Aorta (tissue), 5 donors: ENCODE measurements at regions not wholly inside any gene's neighbourhood (a gene's known extent, or its start where the extent isn't known, plus 50 kb on each side); places are given as distances from the start of the nearest gene placed in this dataset.

Source experiments
- ATAC-seq: fragments of 200-7000 bp; cut with Tn5 transposase; one replicate; pipeline ENCODE4 v1.9.1; 2022; ENCODE audit warnings: moderate library complexity; ENCODE audit not compliant: low FRiP score
- DNase-seq, 2 donors: peaks; one replicate each; pipeline ENCODE4 v3.0.0-alpha.2; 2020
- H3K27ac ChIP-seq, 2 donors: one replicate each; pipeline ENCODE4 v1.5.1; 2013; ENCODE audit warnings: low read length in 2 of 2, mild to moderate bottlenecking in 2 of 2, moderate library complexity in 2 of 2, control low read depth in 1 of 2, inconsistent platforms in 1 of 2, low read depth in 1 of 2
- H3K27me3 ChIP-seq, 2 donors: one replicate each; pipeline ENCODE4 v1.6.1; 2013; ENCODE audit warnings: control low read depth in 1 of 2, low read length in 1 of 2, mild to moderate bottlenecking in 1 of 2, moderate library complexity in 1 of 2; ENCODE audit not compliant: insufficient read depth in 2 of 2, control insufficient read depth in 1 of 2
- H3K36me3 ChIP-seq, 2 donors: one replicate each; pipeline ENCODE4 v1.6.1; 2013; ENCODE audit warnings: control low read depth in 1 of 2, low read length in 1 of 2, mild to moderate bottlenecking in 1 of 2; ENCODE audit not compliant: insufficient read depth in 2 of 2, control insufficient read depth in 1 of 2
- H3K4me1 ChIP-seq, 2 donors: one replicate each; pipeline ENCODE4 v1.6.1; 2013; ENCODE audit warnings: low read length in 2 of 2, control low read depth in 1 of 2, mild to moderate bottlenecking in 1 of 2, moderate library complexity in 1 of 2; ENCODE audit not compliant: insufficient read depth in 2 of 2, control insufficient read depth in 1 of 2
- H3K4me3 ChIP-seq, 2 donors: one replicate each; pipeline ENCODE4 v1.5.1; 2013; ENCODE audit warnings: low read length in 2 of 2, control low read depth in 1 of 2, mild to moderate bottlenecking in 1 of 2
- H3K9me3 ChIP-seq: one replicate; pipeline ENCODE4 v1.6.1; 2013; ENCODE audit warnings: mild to moderate bottlenecking, low read length; ENCODE audit not compliant: control insufficient read depth
- WGBS, 2 donors: extraction: QIAGEN DNeasy Blood & Tissue Kit; methylation state at CpG; one replicate each; pipeline ENCODE4 v1.1.7; 2013; 5-methylcytosine and 5-hydroxymethylcytosine counted together
- intact Hi-C, 2 donors: fragments of 100-400 bp; cut with DNase I; formaldehyde crosslinking; loops; one replicate each; pipeline versions ENCODE4 v1.14.2 to v1.15.0; 2022
- donor health status: healthy with polysubstance abuse.
- donor health status: Bipolar disorder and iron deficiency.
- donor health status: DM: no; HTN: no; CAD: no.
- donor health status: DM: no; HTN: no; CAD: no.
- donor health status: DM: yes; HTN: yes; CAD: no.

DNA sequence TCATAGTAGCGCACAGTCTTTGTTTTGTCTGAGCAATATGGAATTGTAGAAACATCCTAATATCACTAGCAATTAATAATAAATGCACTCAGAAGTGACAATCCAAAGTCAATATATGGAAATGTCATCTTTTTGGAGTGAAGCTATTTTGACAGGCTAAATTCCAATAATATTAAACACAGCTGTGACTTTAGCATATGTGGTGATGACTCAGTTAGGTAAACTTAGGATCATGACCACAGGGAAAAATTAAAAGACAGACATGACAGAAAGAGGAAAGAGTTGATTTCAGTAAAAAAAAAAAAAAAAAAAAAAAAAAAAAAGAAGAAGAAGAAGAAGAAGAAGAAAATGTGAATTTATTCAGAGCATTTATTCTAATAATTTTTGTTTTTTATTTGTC lies 1165.7 kb downstream of the NLGN4Y start:
- no peak for ATAC-seq
- Histone ChIP-seq H3K4me1 (no peaks in the 10 kb centered on the region), H3K27me3 (no peaks in the 10 kb centered on the region), H3K36me3 (no peaks in the 10 kb centered on the region), H3K9me3 (no peaks in the 10 kb centered on the region), H3K27ac (no peak overlapping the region), H3K4me3 (no peak overlapping the region)
- WGBS, 2 donors: 35% methylated on average over 1 of the region's 1 CpG; no CpG with 5 or more reads in 1 of the 2 donors
- intact Hi-C loops: no loop called here
- DNase-seq: no peak

DNA sequence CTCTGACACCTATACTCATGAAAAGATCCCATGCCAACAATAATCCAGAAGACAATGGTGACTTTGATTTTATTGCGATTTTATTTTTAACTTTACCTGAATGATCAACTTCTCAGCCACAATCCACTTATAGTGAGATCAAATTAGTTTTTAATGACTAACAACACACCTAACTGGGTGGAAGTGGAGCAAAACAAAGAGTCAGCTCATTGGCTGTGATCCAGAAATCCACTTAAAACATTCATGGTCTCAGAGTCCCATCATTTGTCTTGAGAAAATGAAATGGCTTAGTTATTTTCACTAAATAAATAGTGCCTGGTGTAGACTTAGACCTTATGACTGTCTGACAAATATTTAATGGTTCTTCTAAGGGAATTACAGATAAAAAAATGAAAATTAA lies 1177.8 kb downstream of the NLGN4Y start:
- no peaks in the 10 kb centered on the region for H3K4me1 ChIP-seq
- WGBS, 2 donors: 100% methylated on average over 1 of the region's 1 CpG; no CpG with 5 or more reads in 1 of the 2 donors
- H3K27ac ChIP-seq: no peak overlapping the region
- H3K9me3 ChIP-seq: no peaks in the 10 kb centered on the region
- no peaks in the 10 kb centered on the region for H3K27me3 ChIP-seq
- no peaks in the 10 kb centered on the region for H3K36me3 ChIP-seq
- H3K4me3 ChIP-seq: no peak overlapping the region
- ATAC-seq: no peak
- no peak for DNase-seq
- intact Hi-C loops: no loop called here

DNA sequence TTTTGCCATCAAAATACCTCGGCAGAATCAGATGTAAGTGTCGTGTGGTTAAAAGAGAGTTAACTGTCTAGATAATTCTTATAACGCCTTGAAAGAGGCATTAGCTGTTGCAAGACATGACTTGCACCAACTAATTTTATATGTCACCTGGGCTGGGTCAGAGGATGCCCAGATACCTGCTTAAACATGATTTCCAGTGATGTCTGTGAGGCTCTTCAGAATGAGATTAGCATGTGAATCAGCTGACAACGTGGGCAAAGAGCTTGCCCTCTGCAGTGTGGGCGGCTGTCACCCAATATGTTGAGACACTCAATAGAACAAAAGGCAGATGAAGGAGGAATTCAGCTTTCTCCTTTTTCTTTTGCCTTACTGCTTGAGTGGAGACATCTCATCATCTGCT lies 1180.6 kb downstream of the NLGN4Y start:
- Histone ChIP-seq H3K4me1 (no peaks in the 10 kb centered on the region), H3K27ac (no peak overlapping the region), H3K27me3 (no peaks in the 10 kb centered on the region), H3K36me3 (no peaks in the 10 kb centered on the region), H3K4me3 (no peak overlapping the region), H3K9me3 (no peaks in the 10 kb centered on the region)
- DNase-seq (no peak), ATAC-seq (no peak)
- intact Hi-C loops: no loop called here
- WGBS, 2 donors: 77% methylated on average over 5 of the region's 5 CpGs; no CpG with 5 or more reads in 1 of the 2 donors

DNA sequence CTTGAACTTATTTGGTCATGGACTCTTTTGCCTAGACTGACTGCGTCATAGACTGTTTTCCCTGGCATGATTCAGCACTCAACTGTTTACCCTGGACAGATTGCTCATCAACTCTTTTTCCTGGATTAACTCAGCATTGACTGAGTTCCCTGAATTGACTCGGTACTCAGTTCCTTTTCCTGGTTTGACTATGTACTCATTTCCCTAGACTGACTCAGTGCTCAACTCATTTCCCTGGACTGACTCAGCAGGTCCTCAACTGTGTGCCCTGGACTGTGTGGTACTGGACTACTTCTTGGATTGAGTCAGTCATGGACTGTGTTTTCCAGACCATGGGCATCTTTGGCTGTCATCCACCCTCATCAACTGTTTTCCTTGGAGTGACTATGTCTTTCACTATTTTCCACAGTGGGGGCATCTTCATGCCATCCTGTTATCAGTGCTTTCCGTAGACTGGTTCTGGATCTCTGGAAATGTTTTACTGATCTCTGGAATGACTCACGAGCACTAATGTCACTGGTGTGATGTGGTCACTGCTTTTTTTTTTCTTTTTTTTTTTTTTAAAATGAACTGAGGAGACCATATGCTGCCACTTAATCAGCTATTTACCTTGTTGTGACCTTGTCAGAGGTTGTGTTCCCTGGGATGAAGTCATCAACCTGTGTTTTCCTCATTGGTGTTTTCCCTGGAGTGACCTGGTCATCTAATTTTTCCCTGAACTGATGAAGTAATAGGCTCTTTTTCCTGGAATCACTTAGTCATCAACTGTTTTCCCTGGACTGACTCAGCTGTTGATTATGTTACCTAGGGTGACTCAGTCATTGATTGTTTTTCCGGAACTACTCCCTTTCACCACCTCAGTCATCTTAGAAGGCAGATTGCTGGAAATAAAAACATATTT lies 1225.5 kb downstream of the NLGN4Y start:
- intact Hi-C loops: no loop called here
- Histone ChIP-seq H3K4me3 (no peak overlapping the region), H3K27ac (peak overlapping the region in 1 of 2 donors; percentile 88), H3K36me3 (no peaks in the 10 kb centered on the region), H3K27me3 (no peaks in the 10 kb centered on the region), H3K9me3 (no peaks in the 10 kb centered on the region), H3K4me1 (no peaks in the 10 kb centered on the region)
- ATAC-seq: no peak
- WGBS, 2 donors: 20% methylated on average over 5 of the region's 5 CpGs; no CpG with 5 or more reads in 1 of the 2 donors
- no peak for DNase-seq

DNA sequence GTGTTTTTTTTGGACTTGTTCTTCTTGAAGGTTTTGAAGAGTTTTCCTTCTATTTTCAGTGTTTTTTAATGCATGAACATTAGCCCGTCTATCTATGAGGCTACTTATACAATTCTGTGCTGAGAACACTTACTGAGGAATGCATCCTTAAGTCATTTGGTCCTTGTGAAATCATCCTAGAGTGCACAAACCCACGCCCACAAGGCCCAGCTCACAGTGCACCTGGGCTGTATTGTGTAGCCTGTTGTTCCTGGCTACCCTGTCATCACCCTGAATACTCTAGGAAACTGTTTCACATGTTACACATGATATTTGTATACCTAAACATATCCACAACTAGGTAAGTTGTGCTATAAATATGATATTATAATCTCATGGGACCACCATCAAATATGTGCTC lies 1226.7 kb downstream of the NLGN4Y start:
- no peak overlapping the region for H3K4me3 ChIP-seq
- H3K27me3 ChIP-seq: no peaks in the 10 kb centered on the region
- DNase-seq (no peak), ATAC-seq (no peak)
- WGBS, 2 donors: 49% methylated on average over 2 of the region's 2 CpGs; no CpG with 5 or more reads in 1 of the 2 donors
- no peaks in the 10 kb centered on the region for H3K9me3 ChIP-seq
- H3K36me3 ChIP-seq: no peaks in the 10 kb centered on the region
- intact Hi-C loops: no loop called here
- H3K27ac ChIP-seq: no peak overlapping the region
- no peaks in the 10 kb centered on the region for H3K4me1 ChIP-seq

DNA sequence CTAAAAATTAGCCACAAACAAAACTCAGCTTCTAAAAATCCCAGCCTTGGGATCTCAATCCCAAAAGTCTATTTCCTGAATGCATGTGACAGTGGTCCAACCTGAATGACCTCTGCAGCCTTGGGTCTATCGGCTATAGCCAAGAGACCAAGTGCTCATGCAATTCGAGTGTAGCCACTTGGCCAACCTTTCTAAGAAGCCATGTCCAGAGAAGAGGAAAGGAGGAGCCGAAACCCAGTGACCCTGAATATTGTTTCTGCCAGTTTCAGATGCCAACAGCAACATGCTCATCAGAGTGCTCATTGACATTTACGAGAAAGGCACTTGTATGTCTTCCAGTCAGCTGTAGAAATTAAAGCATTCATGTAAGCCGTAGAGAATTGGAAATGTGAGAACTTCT lies 1231.9 kb downstream of the NLGN4Y start:
- Histone ChIP-seq H3K4me3 (no peak overlapping the region), H3K4me1 (no peaks in the 10 kb centered on the region), H3K9me3 (no peaks in the 10 kb centered on the region), H3K36me3 (no peaks in the 10 kb centered on the region), H3K27me3 (no peaks in the 10 kb centered on the region), H3K27ac (no peak overlapping the region)
- intact Hi-C loops: no loop called here
- ATAC-seq (no peak), DNase-seq (no peak)
- WGBS, 2 donors: 62% methylated on average over 5 of the region's 5 CpGs; no CpG with 5 or more reads in 1 of the 2 donors

DNA sequence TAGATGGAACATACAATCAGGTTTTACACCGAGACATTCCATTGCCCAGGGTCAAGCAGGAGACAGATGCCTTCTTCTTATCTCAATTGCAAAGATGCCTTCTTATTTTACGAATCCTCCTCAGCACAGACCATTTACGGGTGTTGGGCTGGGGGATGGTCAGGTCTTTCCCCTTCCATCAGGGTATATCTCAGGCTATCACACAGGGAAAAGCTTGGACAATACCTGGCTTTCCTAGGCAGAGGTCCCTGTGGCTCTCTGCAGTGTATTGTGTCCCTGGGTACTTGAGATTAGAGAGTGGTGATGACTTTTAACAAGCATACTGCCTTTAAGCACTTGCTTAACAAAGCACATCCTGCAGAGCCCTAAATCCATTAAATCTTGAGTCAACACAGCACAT lies 1249.2 kb downstream of the NLGN4Y start:
- DNase-seq: no peak
- WGBS, 2 donors: 63% methylated on average over 3 of the region's 3 CpGs; no CpG with 5 or more reads in 1 of the 2 donors
- Histone ChIP-seq H3K27ac (no peak overlapping the region), H3K4me3 (no peak overlapping the region), H3K9me3 (no peaks in the 10 kb centered on the region), H3K36me3 (no peaks in the 10 kb centered on the region), H3K27me3 (no peaks in the 10 kb centered on the region), H3K4me1 (no peaks in the 10 kb centered on the region)
- ATAC-seq: no peak
- intact Hi-C loops: no loop called here

DNA sequence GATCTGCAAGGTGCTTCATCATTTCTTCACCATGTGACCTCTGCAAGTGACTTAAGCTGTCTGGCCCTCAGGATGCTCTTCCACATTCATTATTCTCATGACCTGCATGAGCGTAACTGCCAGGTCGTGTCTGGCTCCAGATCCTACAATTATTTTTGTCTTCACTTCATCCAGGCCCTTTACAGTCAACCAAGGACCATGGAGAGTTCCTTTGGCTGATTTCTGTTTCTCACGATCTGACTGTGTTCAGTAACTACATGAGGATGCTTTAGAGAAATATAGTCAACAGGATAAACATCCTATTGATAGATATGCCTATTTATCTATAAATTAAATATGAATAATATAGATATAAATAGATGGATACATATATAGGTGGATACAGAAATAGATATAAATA lies 1251.6 kb downstream of the NLGN4Y start:
- H3K27ac ChIP-seq: no peak overlapping the region
- intact Hi-C loops: no loop called here
- WGBS, 2 donors: 54% methylated on average over 3 of the region's 3 CpGs; no CpG with 5 or more reads in 1 of the 2 donors

DNA sequence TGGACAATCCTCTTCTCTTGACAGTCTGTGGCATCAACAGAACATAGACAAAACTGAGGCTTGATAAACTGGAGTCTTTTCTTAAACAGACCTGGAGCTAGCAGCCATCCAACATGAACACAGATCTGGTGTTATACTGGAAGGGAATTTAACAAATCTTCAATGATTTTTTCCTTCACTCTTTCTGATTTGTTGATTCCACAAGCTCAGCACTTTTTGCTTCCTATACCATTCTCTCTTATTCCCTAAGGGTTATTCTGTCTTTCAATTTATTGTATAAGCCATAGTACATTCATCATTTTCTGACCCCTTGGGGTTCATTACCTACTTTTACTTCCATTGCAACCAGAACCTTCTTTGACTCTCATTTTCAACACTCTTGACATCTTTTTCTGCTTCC lies 1255.6 kb downstream of the NLGN4Y start:
- Histone ChIP-seq H3K27me3 (no peaks in the 10 kb centered on the region), H3K4me1 (no peaks in the 10 kb centered on the region), H3K27ac (no peak overlapping the region), H3K36me3 (no peaks in the 10 kb centered on the region), H3K9me3 (no peaks in the 10 kb centered on the region), H3K4me3 (no peak overlapping the region)
- ATAC-seq: no peak
- intact Hi-C loops: no loop called here
- no peak for DNase-seq

More for the DNA sequence above, 1251.6 kb downstream of the NLGN4Y start:
- Histone ChIP-seq H3K36me3 (no peaks in the 10 kb centered on the region), H3K27me3 (no peaks in the 10 kb centered on the region), H3K9me3 (no peaks in the 10 kb centered on the region), H3K4me1 (no peaks in the 10 kb centered on the region), H3K4me3 (no peak overlapping the region)
- no peak for ATAC-seq
- no peak for DNase-seq
